ENCODE measurements at regions not wholly inside any gene's neighbourhood (a gene's known extent, or its start where the extent isn't known, plus 50 kb on each side); places are given as distances from the start of the nearest gene placed in this dataset.

DNA sequence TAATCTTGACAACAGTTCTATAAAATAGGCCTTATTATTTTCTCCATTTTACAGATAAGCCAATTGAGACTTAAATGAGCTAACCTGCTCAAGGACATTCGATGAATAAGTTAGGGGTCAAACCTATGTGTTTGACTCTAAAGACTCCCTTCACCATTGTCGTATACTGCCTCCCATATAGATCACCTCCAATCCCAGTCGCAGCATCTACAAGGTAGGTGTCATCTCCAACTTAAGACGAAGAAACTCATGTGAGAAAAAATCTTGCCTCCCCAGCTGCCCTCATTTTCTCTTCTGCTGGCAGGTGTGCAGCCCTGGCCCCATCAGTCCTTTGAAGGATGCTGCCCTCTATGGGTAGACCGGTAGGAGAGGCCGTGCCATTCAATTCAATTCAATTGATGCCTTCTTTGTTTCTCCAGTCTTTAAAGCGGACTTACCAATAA, 75.2 kb upstream of the SMARCA2 start:
- H3K4me1 Mint-ChIP-seq: no peaks in the 10 kb centered on the region
- Histone ChIP-seq H3K36me3 (ENCODE audit: control insufficient read depth, insufficient read depth, low read length) (no peaks in the 10 kb centered on the region), H3K4me1 (ENCODE audit: control insufficient read depth, insufficient read depth, low read length) (no peaks in the 10 kb centered on the region), H3K9me3 (ENCODE audit: control insufficient read depth, low read length) (no peaks in the 10 kb centered on the region), H3K27me3 (ENCODE audit: control insufficient read depth, insufficient read depth, low read length, poor library complexity, severe bottlenecking) (no peaks in the 10 kb centered on the region), H3K27ac (ENCODE audit: low read depth, low read length) (no peak overlapping the region), H3K4me3 (ENCODE audit: low read length) (no peak overlapping the region), H3K9ac (ENCODE audit: extremely low read depth, low read length, poor library complexity, severe bottlenecking) (no peak overlapping the region)
- H3K9me3 Mint-ChIP-seq: peaks cover 13% of the 10 kb centered on the region
- H3K27ac Mint-ChIP-seq: no peak overlapping the region
- WGBS, 2 experiments (ENCODE audit: insufficient coverage in 1 of 2, insufficient read length in 1 of 2): 55 to 67% methylated on average over 3 to 7 of the region's 7 CpGs
- no peak overlapping the region for H3K4me3 Mint-ChIP-seq
- H3K27me3 Mint-ChIP-seq (ENCODE audit: insufficient read depth): no peaks in the 10 kb centered on the region
- peak; percentile 65 for DNase-seq
- no peaks in the 10 kb centered on the region for H3K36me3 Mint-ChIP-seq (ENCODE audit: low read depth)
- TF ChIP-seq, protein P1, sequence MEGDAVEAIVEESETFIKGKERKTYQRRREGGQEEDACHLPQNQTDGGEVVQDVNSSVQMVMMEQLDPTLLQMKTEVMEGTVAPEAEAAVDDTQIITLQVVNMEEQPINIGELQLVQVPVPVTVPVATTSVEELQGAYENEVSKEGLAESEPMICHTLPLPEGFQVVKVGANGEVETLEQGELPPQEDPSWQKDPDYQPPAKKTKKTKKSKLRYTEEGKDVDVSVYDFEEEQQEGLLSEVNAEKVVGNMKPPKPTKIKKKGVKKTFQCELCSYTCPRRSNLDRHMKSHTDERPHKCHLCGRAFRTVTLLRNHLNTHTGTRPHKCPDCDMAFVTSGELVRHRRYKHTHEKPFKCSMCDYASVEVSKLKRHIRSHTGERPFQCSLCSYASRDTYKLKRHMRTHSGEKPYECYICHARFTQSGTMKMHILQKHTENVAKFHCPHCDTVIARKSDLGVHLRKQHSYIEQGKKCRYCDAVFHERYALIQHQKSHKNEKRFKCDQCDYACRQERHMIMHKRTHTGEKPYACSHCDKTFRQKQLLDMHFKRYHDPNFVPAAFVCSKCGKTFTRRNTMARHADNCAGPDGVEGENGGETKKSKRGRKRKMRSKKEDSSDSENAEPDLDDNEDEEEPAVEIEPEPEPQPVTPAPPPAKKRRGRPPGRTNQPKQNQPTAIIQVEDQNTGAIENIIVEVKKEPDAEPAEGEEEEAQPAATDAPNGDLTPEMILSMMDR (conservative IDR thresholded peaks at IDR 0.05): peak; percentile 92

- Mint-ChIP-seq H3K4me3 (no peak overlapping the region), H3K4me1 (peaks cover under 1% of the 10 kb centered on the region), H3K36me3 (ENCODE audit: low read depth) (no peaks in the 10 kb centered on the region), H3K27ac (no peak overlapping the region), H3K9me3 (no peaks in the 10 kb centered on the region), H3K27me3 (ENCODE audit: insufficient read depth) (no peaks in the 10 kb centered on the region)
- no peaks in the 10 kb centered on the region for H3K9me3 ChIP-seq (ENCODE audit: control insufficient read depth, low read length)
- no peaks in the 10 kb centered on the region for H3K27me3 ChIP-seq (ENCODE audit: control insufficient read depth, insufficient read depth, low read length, poor library complexity, severe bottlenecking)
- TF ChIP-seq, protein P1 (conservative IDR thresholded peaks at IDR 0.05): peak; percentile 66
- WGBS, 2 experiments (ENCODE audit: insufficient coverage in 1 of 2, insufficient read length in 1 of 2): 91% methylated on average over 3 of the region's 3 CpGs; no CpG with 5 or more reads in 1 of the 2 experiments
- no peak overlapping the region for H3K27ac ChIP-seq (ENCODE audit: low read depth, low read length)
- no peak overlapping the region for H3K4me3 ChIP-seq (ENCODE audit: low read length)
- no peak overlapping the region for H3K9ac ChIP-seq (ENCODE audit: extremely low read depth, low read length, poor library complexity, severe bottlenecking)
- DNase-seq: no peak
- no peaks in the 10 kb centered on the region for H3K4me1 ChIP-seq (ENCODE audit: control insufficient read depth, insufficient read depth, low read length)
- H3K36me3 ChIP-seq (ENCODE audit: control insufficient read depth, insufficient read depth, low read length): no peaks in the 10 kb centered on the region
Observed at GRCh38 chr9:1941989-1942388, 73.2 kb upstream of the SMARCA2 start.

GRCh38 chr9:1946526-1947283, 68.4 kb upstream of the SMARCA2 start:
- Histone ChIP-seq H3K27me3 (ENCODE audit: control insufficient read depth, insufficient read depth, low read length, poor library complexity, severe bottlenecking) (no peaks in the 10 kb centered on the region), H3K4me1 (ENCODE audit: control insufficient read depth, insufficient read depth, low read length) (no peaks in the 10 kb centered on the region), H3K9ac (ENCODE audit: extremely low read depth, low read length, poor library complexity, severe bottlenecking) (no peak overlapping the region), H3K27ac (ENCODE audit: low read depth, low read length) (no peak overlapping the region), H3K36me3 (ENCODE audit: control insufficient read depth, insufficient read depth, low read length) (no peaks in the 10 kb centered on the region), H3K4me3 (ENCODE audit: low read length) (no peak overlapping the region), H3K9me3 (ENCODE audit: control insufficient read depth, low read length) (no peaks in the 10 kb centered on the region)
- Mint-ChIP-seq H3K36me3 (ENCODE audit: low read depth) (no peaks in the 10 kb centered on the region), H3K9me3 (no peaks in the 10 kb centered on the region), H3K27ac (no peak overlapping the region), H3K27me3 (ENCODE audit: insufficient read depth) (no peaks in the 10 kb centered on the region), H3K4me3 (no peak overlapping the region), H3K4me1 (peaks cover 4% of the 10 kb centered on the region)
- TF ChIP-seq, protein P1 (conservative IDR thresholded peaks at IDR 0.05): no peak
- DNase-seq: no peak
- WGBS, 2 experiments (ENCODE audit: insufficient coverage in 1 of 2, insufficient read length in 1 of 2): 95 to 97% methylated on average over 6 to 7 of the region's 7 CpGs

Data from endodermal cell (in vitro differentiated cells).